Endothelial cell (in vitro differentiated cells): ENCODE measurements at regions not wholly inside any gene's neighbourhood (a gene's known extent, or its start where the extent isn't known, plus 50 kb on each side); places are given as distances from the start of the nearest gene placed in this dataset.

ENCODE experiments used
- DNase-seq: peaks from one replicate; pipeline ENCODE4 v3.0.0; 2021; ENCODE audit warnings: low spot score
- H3K27ac Mint-ChIP-seq: one replicate; pipeline ENCODE4 v1.8.0; 2021; ENCODE audit warnings: mixed read lengths, inconsistent platforms; ENCODE audit not compliant: unreplicated experiment
- H3K27me3 Mint-ChIP-seq: one replicate; pipeline ENCODE4 v1.8.0; 2021; ENCODE audit warnings: mild to moderate bottlenecking, moderate library complexity, mixed read lengths, inconsistent platforms; ENCODE audit not compliant: unreplicated experiment
- H3K36me3 Mint-ChIP-seq: one replicate; pipeline ENCODE4 v1.8.0; 2021; ENCODE audit warnings: mild to moderate bottlenecking, low read depth, mixed read lengths, inconsistent platforms; ENCODE audit not compliant: unreplicated experiment
- H3K4me1 Mint-ChIP-seq: one replicate; pipeline ENCODE4 v1.8.0; 2021; ENCODE audit warnings: mild to moderate bottlenecking, mixed read lengths, inconsistent platforms; ENCODE audit not compliant: unreplicated experiment
- H3K4me3 Mint-ChIP-seq: one replicate; pipeline ENCODE4 v1.8.0; 2021; ENCODE audit warnings: mild to moderate bottlenecking, mixed read lengths, inconsistent platforms; ENCODE audit not compliant: unreplicated experiment
- H3K9me3 Mint-ChIP-seq: one replicate; pipeline ENCODE4 v1.8.0; 2021; ENCODE audit warnings: mixed read lengths, inconsistent platforms; ENCODE audit not compliant: unreplicated experiment
- TF ChIP-seq, protein P1 (sequence below): fragments of 200-600 bp; sonication (generic); IDR thresholded peaks from one replicate; pipeline ENCODE4 v1.5.0; 2021; ENCODE audit warnings: antibody characterized with exemption; ENCODE audit not compliant: unreplicated experiment

DNA sequence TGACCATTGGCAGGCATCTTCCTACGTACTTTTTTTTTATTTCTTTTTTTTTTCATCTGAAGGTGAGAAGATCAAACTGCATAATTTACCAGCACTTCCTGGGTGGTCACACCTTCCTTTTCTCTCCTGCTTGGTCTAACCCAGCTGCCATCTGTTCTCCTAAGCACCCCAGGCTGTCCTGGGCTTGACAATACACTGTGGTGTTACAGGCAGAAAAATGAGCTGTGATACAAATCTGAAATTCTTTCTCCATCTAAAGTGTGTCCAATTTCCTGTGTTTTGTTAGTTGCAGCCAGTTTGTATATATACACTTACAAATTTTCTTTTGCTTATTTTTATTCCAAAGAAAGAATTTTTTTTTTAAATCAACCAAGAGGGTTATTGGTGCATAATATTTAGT is 786.0 kb upstream of the ZEB2 start:
- no peaks in the 10 kb centered on the region for H3K27me3 Mint-ChIP-seq
- no peak for DNase-seq
- H3K9me3 Mint-ChIP-seq = no peaks in the 10 kb centered on the region
- no peak overlapping the region for H3K27ac Mint-ChIP-seq
- no peaks in the 10 kb centered on the region for H3K36me3 Mint-ChIP-seq
- TF ChIP-seq, protein P1, sequence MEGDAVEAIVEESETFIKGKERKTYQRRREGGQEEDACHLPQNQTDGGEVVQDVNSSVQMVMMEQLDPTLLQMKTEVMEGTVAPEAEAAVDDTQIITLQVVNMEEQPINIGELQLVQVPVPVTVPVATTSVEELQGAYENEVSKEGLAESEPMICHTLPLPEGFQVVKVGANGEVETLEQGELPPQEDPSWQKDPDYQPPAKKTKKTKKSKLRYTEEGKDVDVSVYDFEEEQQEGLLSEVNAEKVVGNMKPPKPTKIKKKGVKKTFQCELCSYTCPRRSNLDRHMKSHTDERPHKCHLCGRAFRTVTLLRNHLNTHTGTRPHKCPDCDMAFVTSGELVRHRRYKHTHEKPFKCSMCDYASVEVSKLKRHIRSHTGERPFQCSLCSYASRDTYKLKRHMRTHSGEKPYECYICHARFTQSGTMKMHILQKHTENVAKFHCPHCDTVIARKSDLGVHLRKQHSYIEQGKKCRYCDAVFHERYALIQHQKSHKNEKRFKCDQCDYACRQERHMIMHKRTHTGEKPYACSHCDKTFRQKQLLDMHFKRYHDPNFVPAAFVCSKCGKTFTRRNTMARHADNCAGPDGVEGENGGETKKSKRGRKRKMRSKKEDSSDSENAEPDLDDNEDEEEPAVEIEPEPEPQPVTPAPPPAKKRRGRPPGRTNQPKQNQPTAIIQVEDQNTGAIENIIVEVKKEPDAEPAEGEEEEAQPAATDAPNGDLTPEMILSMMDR = no peak
- H3K4me3 Mint-ChIP-seq = no peak overlapping the region
- H3K4me1 Mint-ChIP-seq = peaks cover 7% of the 10 kb centered on the region

DNA sequence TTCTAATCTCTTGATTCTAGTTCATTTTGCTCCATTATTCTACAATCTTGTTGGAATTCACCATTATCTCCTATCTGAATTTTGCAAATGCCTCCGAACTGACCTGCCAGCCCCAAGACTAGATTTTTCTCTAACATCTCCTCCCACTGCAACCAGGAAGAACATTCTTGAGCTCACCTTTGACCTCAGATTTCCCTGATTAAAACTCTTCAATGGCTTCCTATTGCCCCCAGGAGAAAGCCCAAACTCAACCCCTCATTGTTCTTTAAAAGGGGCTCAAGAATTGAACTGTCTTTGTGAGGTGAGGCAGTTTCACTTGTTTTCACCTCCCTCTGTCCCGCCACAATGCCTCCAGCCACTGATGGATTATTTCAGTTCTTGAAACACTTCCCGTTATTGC is 784.6 kb upstream of the ZEB2 start:
- Mint-ChIP-seq H3K27me3 (no peaks in the 10 kb centered on the region), H3K36me3 (no peaks in the 10 kb centered on the region), H3K4me1 (peaks cover 7% of the 10 kb centered on the region), H3K4me3 (no peak overlapping the region), H3K9me3 (no peaks in the 10 kb centered on the region), H3K27ac (no peak overlapping the region)
- TF ChIP-seq, protein P1 = no peak
- DNase-seq = no peak

DNA sequence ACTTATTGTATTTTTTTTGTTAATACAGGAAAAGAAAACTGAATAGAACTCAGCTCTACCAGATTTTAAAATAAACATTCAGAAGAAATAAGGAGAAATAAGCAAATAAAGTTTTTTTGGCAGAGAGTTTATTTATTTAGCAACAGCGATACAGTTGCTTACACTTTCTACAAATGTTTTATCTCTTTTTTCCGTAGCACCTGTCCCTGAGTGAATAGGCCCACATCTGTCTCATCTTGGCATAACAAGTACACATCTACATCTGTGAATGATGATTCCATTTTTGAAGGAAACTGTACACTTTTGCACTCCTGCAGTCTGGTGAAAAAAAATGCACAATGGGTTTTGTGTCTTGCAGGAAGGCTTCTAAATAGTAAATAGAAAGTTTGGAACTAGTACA is 783.6 kb upstream of the ZEB2 start:
- no peak overlapping the region for H3K4me3 Mint-ChIP-seq
- H3K9me3 Mint-ChIP-seq = no peaks in the 10 kb centered on the region
- H3K27me3 Mint-ChIP-seq = no peaks in the 10 kb centered on the region

DNA sequence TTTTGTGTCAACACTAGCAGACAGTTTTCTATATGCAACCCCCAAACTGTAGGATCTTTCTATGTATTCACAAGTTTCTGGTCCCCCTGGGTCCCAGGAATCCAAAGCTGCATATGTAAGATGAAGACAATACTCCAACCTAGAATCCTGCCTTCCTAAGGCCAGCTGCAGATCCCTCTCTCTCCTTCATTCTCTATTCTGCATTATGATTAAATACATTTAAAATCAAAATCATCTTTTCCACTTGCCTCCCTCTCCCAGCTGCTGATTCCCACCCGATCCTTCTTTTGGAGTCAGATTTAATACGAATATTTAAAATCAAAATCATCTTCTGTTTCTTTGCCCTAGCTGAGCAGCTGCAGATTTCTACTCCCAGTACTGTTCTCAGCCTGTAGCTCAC is 783.0 kb upstream of the ZEB2 start:
- H3K4me1 Mint-ChIP-seq = peaks cover 7% of the 10 kb centered on the region
- DNase-seq = no peak
- no peaks in the 10 kb centered on the region for H3K36me3 Mint-ChIP-seq
- no peaks in the 10 kb centered on the region for H3K9me3 Mint-ChIP-seq
- TF ChIP-seq, protein P1 = no peak
- no peaks in the 10 kb centered on the region for H3K27me3 Mint-ChIP-seq
- H3K27ac Mint-ChIP-seq = no peak overlapping the region
- no peak overlapping the region for H3K4me3 Mint-ChIP-seq

More for the DNA sequence above, 783.6 kb upstream of the ZEB2 start:
- H3K36me3 Mint-ChIP-seq = no peaks in the 10 kb centered on the region
- no peak overlapping the region for H3K27ac Mint-ChIP-seq
- TF ChIP-seq, protein P1 = no peak
- peaks cover 7% of the 10 kb centered on the region for H3K4me1 Mint-ChIP-seq
- DNase-seq = no peak

DNA sequence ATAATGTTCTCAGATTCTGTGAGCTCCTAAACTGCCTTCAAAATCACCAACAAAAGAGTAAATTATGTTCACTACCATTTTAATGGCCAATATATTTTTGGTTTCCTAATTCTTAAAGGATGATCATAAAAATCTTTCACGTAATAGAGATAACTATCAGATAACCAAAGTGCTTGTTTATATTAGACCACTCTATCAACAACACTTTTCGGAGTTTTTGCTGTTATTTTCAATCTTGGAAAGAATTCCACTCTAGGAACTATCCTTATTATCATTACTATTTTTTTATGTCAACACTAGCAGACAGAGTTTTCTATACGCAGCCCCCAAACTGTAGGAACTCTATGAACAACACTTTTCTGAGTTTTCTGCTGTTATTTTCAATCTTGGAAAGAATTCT is 782.5 kb upstream of the ZEB2 start:
- TF ChIP-seq, protein P1 = no peak
- Mint-ChIP-seq H3K36me3 (no peaks in the 10 kb centered on the region), H3K4me3 (no peak overlapping the region), H3K27me3 (no peaks in the 10 kb centered on the region), H3K27ac (no peak overlapping the region), H3K9me3 (no peaks in the 10 kb centered on the region), H3K4me1 (peaks cover 7% of the 10 kb centered on the region)
- DNase-seq = no peak
